ENCODE measurements at regions not wholly inside any gene's neighbourhood (a gene's known extent, or its start where the extent isn't known, plus 50 kb on each side); places are given as distances from the start of the nearest gene placed in this dataset.

GRCh38 chr18:38948436-38948835, 1382.8 kb upstream of the CELF4 start:
- TF ChIP-seq, protein P1, sequence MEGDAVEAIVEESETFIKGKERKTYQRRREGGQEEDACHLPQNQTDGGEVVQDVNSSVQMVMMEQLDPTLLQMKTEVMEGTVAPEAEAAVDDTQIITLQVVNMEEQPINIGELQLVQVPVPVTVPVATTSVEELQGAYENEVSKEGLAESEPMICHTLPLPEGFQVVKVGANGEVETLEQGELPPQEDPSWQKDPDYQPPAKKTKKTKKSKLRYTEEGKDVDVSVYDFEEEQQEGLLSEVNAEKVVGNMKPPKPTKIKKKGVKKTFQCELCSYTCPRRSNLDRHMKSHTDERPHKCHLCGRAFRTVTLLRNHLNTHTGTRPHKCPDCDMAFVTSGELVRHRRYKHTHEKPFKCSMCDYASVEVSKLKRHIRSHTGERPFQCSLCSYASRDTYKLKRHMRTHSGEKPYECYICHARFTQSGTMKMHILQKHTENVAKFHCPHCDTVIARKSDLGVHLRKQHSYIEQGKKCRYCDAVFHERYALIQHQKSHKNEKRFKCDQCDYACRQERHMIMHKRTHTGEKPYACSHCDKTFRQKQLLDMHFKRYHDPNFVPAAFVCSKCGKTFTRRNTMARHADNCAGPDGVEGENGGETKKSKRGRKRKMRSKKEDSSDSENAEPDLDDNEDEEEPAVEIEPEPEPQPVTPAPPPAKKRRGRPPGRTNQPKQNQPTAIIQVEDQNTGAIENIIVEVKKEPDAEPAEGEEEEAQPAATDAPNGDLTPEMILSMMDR (IDR thresholded peaks at IDR 0.05): no peak
- no peak for TF ChIP-seq EZH2 (IDR thresholded peaks at IDR 0.05)
